Spleen (tissue), 11 donors: ENCODE measurements at regions not wholly inside any gene's neighbourhood (a gene's known extent, or its start where the extent isn't known, plus 50 kb on each side); places are given as distances from the start of the nearest gene placed in this dataset.

Experiments used
- DNase-seq: peaks from one replicate; pipeline ENCODE4 v3.0.0-alpha.2; 2020
- H3K27ac ChIP-seq, 8 donors: fragments of 200-600 bp; sonication (generic) in 7 of 8; 1 replicate in 4 of 8; 2 replicates in 4 of 8; pipeline versions ENCODE4 v1.5.0 to v1.8.0; 2016 to 2021; ENCODE audit warnings: inconsistent platforms in 4 of 8, mild to moderate bottlenecking in 4 of 8, moderate library complexity in 1 of 8
- H3K27me3 ChIP-seq, 7 donors: fragments of 200-600 bp; sonication (generic) in 6 of 7; replicated peaks in 1 of 7; 1 replicate in 4 of 7; 2 replicates in 3 of 7; pipeline versions ENCODE4 v1.5.0 to v1.8.0; 2016 to 2021; ENCODE audit warnings: inconsistent platforms in 3 of 7, mild to moderate bottlenecking in 1 of 7
- H3K36me3 ChIP-seq, 6 donors: fragments of 200-600 bp; sonication (generic) in 5 of 6; 1 replicate in 4 of 6; 2 replicates in 2 of 6; pipeline versions ENCODE4 v1.5.0 to v1.8.0; 2016 to 2021; ENCODE audit warnings: inconsistent platforms in 2 of 6
- H3K4me1 ChIP-seq, 6 donors: fragments of 200-600 bp; sonication (generic) in 5 of 6; 1 replicate in 3 of 6; 2 replicates in 3 of 6; pipeline versions ENCODE4 v1.5.0 to v1.8.0; 2016 to 2021; ENCODE audit warnings: inconsistent platforms in 3 of 6
- H3K4me3 ChIP-seq, 8 donors: fragments of 200-600 bp; sonication (generic) in 7 of 8; 1 replicate in 4 of 8; 2 replicates in 4 of 8; pipeline versions ENCODE4 v1.5.0 to v1.8.0; 2016 to 2021; ENCODE audit warnings: inconsistent platforms in 4 of 8, mild to moderate bottlenecking in 4 of 8, moderate library complexity in 2 of 8
- H3K9me3 ChIP-seq, 8 donors: fragments of 200-600 bp; sonication (generic) in 7 of 8; 1 replicate in 4 of 8; 2 replicates in 4 of 8; pipeline versions ENCODE4 v1.5.0 to v1.8.0; 2016 to 2021; ENCODE audit warnings: inconsistent platforms in 4 of 8
- POLR2A ChIP-seq, 3 donors: fragments of 450-650 bp; IDR thresholded peaks; one replicate each; pipeline ENCODE4 v1.5.1; 2017; ENCODE audit warnings: antibody characterized with exemption in 3 of 3, mild to moderate bottlenecking in 1 of 3
- POLR2AphosphoS5 ChIP-seq, 3 donors: sonication (generic); formaldehyde crosslinking; IDR thresholded peaks; one replicate each; pipeline ENCODE4 v1.5.1; 2017; ENCODE audit warnings: antibody characterized with exemption in 3 of 3
- WGBS, 5 donors: extraction: QIAGEN DNeasy Blood & Tissue Kit in 3 of 5; methylation state at CpG; one replicate each; pipeline versions ENCODE4 v1.1.5 to v1.1.7; 2013 to 2018; 5-methylcytosine and 5-hydroxymethylcytosine counted together
- intact Hi-C: fragments of 100-400 bp; cut with DNase I; formaldehyde crosslinking; loops from one replicate; pipeline ENCODE4 v1.15.0; 2023; ENCODE audit warnings: low total_unique reads
- TF ChIP-seq, protein P1 (sequence below), 11 experiments: fragments of 200-600 bp in 7 of 11; fragments of 450-650 bp in 4 of 11; sonication (generic) in 4 of 11; IDR thresholded peaks in 8 of 11; conservative IDR thresholded peaks in 3 of 11; 1 replicate in 7 of 11; 2 replicates in 4 of 11; pipeline versions ENCODE4 v1.4.0 to v1.8.0; 2016 to 2021; ENCODE audit warnings: antibody characterized with exemption in 11 of 11, inconsistent platforms in 4 of 11, mild to moderate bottlenecking in 1 of 11
- donor health status: healthy with polysubstance abuse.
- donor health status: DM: no; HTN: no; CAD: no; lungs with moderate emphysema.
- donor health status: DM: no; HTN: no; CAD: no.
- donor health status: Bipolar disorder and iron deficiency.
- donor health status: healthy.
- donor health status: DM: no; HTN: no; CAD: no.
- donor health status: DM: yes; HTN: yes; CAD: no.

DNA sequence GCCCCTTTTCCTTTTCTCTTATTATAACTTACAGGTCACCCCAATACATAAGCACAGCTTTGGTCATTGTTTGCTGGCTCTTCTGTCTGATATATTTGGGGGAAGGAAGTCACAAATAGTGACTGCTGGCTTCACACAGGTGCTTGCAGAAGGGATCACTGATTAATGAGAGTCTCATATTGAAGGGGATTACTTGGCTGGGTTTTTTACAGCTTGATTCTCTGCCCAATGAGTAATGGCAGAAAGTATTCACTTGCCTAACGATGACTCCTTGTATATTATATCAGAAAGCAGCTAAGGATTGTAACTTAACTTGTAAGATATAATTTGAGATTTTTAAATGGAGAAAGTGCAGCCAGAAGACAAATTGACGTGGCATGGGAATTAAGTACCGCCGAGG is 119.3 kb upstream of the PFN2 start:
- no peaks in the 10 kb centered on the region for H3K9me3 ChIP-seq
- no peak overlapping the region for H3K4me3 ChIP-seq
- H3K36me3 ChIP-seq: no peaks in the 10 kb centered on the region
- WGBS, 5 donors: 71 to 93% (median 88%) methylated on average over 4 of the region's 4 CpGs
- no peak overlapping the region for H3K27ac ChIP-seq
- peaks cover 0 to 6% (median 0%) of the 10 kb centered on the region in 7 donors for H3K27me3 ChIP-seq
- no peak for DNase-seq
- TF ChIP-seq, protein P1, sequence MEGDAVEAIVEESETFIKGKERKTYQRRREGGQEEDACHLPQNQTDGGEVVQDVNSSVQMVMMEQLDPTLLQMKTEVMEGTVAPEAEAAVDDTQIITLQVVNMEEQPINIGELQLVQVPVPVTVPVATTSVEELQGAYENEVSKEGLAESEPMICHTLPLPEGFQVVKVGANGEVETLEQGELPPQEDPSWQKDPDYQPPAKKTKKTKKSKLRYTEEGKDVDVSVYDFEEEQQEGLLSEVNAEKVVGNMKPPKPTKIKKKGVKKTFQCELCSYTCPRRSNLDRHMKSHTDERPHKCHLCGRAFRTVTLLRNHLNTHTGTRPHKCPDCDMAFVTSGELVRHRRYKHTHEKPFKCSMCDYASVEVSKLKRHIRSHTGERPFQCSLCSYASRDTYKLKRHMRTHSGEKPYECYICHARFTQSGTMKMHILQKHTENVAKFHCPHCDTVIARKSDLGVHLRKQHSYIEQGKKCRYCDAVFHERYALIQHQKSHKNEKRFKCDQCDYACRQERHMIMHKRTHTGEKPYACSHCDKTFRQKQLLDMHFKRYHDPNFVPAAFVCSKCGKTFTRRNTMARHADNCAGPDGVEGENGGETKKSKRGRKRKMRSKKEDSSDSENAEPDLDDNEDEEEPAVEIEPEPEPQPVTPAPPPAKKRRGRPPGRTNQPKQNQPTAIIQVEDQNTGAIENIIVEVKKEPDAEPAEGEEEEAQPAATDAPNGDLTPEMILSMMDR (IDR thresholded peaks at IDR 0.05 in 8 of 11, conservative IDR thresholded peaks at IDR 0.05 in 3 of 11): no peak
- TF ChIP-seq POLR2AphosphoS5 (IDR thresholded peaks at IDR 0.05): no peak
- TF ChIP-seq POLR2A (IDR thresholded peaks at IDR 0.05): no peak
- intact Hi-C loops: no loop called here
- H3K4me1 ChIP-seq: no peaks in the 10 kb centered on the region

DNA sequence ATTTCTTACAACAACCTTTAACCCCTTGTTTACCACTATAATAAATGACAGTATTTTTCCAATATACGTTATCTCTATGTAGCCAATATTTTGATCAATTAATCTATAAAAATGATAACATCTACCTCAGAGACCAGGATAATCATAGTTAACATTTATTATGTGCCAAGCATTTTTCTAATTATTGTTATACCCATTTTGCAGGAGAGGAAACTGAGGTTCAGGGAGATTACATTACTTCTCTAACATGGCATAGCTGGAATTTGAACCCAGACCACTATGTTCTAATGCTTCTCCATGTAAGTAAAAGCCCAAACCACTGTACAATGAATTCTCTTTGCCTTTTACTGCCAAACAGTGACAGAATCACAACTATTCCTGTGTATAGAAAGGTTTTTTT is 113.4 kb upstream of the PFN2 start:
- Histone ChIP-seq H3K4me3 (no peak overlapping the region), H3K4me1 (no peaks in the 10 kb centered on the region)

DNA sequence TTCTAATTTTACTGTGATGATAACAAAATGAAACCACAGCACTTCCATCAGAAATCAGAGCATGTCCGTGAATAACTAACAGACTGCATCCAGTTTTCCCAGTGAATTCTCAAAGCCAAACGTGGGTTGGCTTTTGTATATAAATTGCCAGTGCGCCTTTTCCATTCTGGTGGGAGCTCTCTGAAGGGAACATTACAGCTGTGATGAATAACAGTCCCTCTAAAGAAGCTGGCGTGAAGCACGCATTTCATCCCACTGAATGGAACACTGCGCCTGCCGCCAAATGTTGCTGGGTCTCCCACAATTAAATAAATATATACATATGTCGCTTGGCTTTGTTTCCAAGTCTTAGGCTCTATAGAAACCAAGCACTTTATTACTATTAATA is 113.0 kb upstream of the PFN2 start:
- 69 to 80% (median 74%) methylated on average over 8 of the region's 8 CpGs for WGBS, 5 donors
- H3K27ac ChIP-seq: no peak overlapping the region
- TF ChIP-seq, protein P1 (IDR thresholded peaks at IDR 0.05 in 8 of 11, conservative IDR thresholded peaks at IDR 0.05 in 3 of 11): no peak
- no peak for TF ChIP-seq POLR2A (IDR thresholded peaks at IDR 0.05)
- TF ChIP-seq POLR2AphosphoS5 (IDR thresholded peaks at IDR 0.05): no peak

More for the DNA sequence above, 113.4 kb upstream of the PFN2 start:
- TF ChIP-seq POLR2AphosphoS5 (IDR thresholded peaks at IDR 0.05) (no peak), POLR2A (IDR thresholded peaks at IDR 0.05) (no peak)
- TF ChIP-seq, protein P1 (IDR thresholded peaks at IDR 0.05 in 8 of 11, conservative IDR thresholded peaks at IDR 0.05 in 3 of 11): no peak
- Histone ChIP-seq H3K36me3 (no peaks in the 10 kb centered on the region), H3K27ac (no peak overlapping the region), H3K27me3 (peaks cover 0 to 6% (median 0%) of the 10 kb centered on the region in 7 donors), H3K9me3 (no peaks in the 10 kb centered on the region)
- intact Hi-C loops: no loop called here
- WGBS, 5 donors: 86 to 94% (median 91%) methylated on average over 1 of the region's 1 CpG
- no peak for DNase-seq

GRCh38 chr3:150082898-150083654 is 112.4 kb upstream of the PFN2 start:
- no peak for DNase-seq
- Histone ChIP-seq H3K27ac (no peak overlapping the region), H3K36me3 (no peaks in the 10 kb centered on the region), H3K27me3 (peaks cover 0 to 2% (median 0%) of the 10 kb centered on the region in 7 donors), H3K9me3 (no peaks in the 10 kb centered on the region), H3K4me3 (peak overlapping the region in 1 of 8 donors; percentile 17), H3K4me1 (no peaks in the 10 kb centered on the region)
- WGBS, 5 donors: 74 to 89% (median 83%) methylated on average over 2 of the region's 2 CpGs
- TF ChIP-seq, protein P1 (IDR thresholded peaks at IDR 0.05 in 8 of 11, conservative IDR thresholded peaks at IDR 0.05 in 3 of 11): no peak
- TF ChIP-seq POLR2AphosphoS5 (IDR thresholded peaks at IDR 0.05) (no peak), POLR2A (IDR thresholded peaks at IDR 0.05) (no peak)
- intact Hi-C loops: no loop called here

More for the DNA sequence above, 113.0 kb upstream of the PFN2 start:
- H3K4me1 ChIP-seq: no peaks in the 10 kb centered on the region
- peaks cover 0 to 6% (median 0%) of the 10 kb centered on the region in 7 donors for H3K27me3 ChIP-seq
- H3K9me3 ChIP-seq: no peaks in the 10 kb centered on the region
- no peak for DNase-seq
- H3K36me3 ChIP-seq: no peaks in the 10 kb centered on the region
- intact Hi-C loops: no loop called here
- H3K4me3 ChIP-seq: peak overlapping the region in 1 of 8 donors; percentile 17
